ENCODE measurements at regions not wholly inside any gene's neighbourhood (a gene's known extent, or its start where the extent isn't known, plus 50 kb on each side); places are given as distances from the start of the nearest gene placed in this dataset.

DNA sequence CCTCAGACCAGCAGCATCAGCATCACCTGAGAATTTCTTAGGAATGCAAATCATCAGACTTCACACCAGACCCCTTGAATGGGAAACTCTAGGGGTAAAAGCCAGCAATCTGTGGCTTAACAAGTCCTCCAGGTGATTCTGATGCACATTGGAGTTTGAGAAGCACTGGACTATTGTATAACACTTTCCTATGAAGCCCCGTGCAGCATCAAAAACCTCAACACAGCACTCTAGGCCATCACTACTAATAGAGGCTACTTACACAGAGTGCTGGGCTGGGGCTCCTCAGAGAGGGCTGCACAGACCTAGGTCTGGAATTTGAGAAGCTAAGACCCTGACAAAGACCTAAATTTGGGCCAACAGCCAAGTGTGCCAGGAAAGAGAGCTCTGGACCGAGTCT, 95.7 kb upstream of the ARAP3 start:
- no peak for DNase-seq (ENCODE audit: low spot score in 2 of 2)
- WGBS, 2 donors = 70 to 81% methylated on average over 2 of the region's 2 CpGs
- no peak overlapping the region for H3K4me3 ChIP-seq (ENCODE audit: low read depth, poor library complexity, severe bottlenecking)
- intact Hi-C loops (cut with DNase I; ENCODE audit: low total_unique reads) = no loop called here
- TF ChIP-seq, protein P1, sequence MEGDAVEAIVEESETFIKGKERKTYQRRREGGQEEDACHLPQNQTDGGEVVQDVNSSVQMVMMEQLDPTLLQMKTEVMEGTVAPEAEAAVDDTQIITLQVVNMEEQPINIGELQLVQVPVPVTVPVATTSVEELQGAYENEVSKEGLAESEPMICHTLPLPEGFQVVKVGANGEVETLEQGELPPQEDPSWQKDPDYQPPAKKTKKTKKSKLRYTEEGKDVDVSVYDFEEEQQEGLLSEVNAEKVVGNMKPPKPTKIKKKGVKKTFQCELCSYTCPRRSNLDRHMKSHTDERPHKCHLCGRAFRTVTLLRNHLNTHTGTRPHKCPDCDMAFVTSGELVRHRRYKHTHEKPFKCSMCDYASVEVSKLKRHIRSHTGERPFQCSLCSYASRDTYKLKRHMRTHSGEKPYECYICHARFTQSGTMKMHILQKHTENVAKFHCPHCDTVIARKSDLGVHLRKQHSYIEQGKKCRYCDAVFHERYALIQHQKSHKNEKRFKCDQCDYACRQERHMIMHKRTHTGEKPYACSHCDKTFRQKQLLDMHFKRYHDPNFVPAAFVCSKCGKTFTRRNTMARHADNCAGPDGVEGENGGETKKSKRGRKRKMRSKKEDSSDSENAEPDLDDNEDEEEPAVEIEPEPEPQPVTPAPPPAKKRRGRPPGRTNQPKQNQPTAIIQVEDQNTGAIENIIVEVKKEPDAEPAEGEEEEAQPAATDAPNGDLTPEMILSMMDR (IDR thresholded peaks at IDR 0.05) = no peak
- no peak for TF ChIP-seq POLR2A (IDR thresholded peaks at IDR 0.05)

DNA sequence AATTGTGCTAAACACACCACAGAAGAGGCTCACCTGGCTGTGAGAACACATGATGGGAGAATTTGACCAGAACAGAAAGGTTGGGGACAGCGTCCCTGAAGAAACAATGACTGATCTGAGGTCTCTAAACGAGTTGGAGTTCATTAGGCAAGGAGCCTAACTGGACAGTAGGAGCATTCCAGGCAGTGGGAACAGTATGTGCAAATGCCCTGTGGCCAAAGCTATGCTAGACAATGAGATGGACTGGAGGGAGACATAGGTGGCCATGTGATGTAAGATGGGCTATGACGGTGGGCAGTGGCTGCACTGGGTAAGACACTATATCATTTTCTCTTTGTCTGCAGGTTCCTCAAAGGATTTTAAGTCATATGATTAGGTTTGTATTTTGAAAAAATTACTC, 95.1 kb upstream of the ARAP3 start:
- no peak overlapping the region for H3K4me3 ChIP-seq (ENCODE audit: low read depth, poor library complexity, severe bottlenecking)
- TF ChIP-seq POLR2A (IDR thresholded peaks at IDR 0.05) = no peak
- TF ChIP-seq, protein P1 (IDR thresholded peaks at IDR 0.05) = no peak
- no peak for DNase-seq (ENCODE audit: low spot score in 2 of 2)
- intact Hi-C loops (cut with DNase I; ENCODE audit: low total_unique reads) = no loop called here
- WGBS, 2 donors = 78 to 81% methylated on average over 3 of the region's 3 CpGs

DNA sequence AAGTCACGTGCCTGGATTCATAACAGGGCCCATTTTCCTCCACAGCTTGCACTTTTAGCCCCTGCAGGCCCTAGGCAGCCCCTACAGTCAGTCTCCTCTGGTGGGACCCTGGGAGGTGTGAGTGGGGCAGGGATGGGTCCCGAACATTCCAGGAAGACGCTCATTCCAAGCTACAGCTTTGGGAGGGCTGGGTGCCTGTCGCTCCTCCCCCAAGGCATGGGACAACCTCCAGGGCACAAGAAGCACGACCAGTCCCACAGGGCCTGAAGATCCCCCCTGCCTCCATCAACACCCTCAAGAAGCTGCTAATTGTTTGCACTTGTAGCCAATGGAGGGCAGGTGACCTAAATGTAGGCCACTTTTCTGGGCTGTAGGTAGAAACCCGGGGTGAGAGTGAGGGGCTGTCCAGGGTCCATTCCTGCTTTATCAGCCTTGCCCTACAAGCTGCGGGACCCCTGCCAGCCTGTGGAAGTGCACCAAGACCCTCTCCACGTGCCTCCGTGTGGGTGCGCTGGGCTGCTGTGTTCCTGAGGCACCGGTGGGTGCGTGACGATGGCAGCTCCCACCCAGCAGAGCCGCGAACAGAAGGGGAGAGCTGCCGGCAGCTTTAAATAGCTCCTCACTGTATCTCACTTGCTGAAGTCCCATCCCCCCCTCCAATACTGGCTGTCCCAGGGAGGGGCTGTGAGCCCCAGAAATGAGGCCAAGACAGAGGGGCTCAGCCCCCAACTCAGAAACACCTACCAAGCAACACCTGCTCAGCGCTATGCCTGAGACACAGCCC, 91.9 kb upstream of the ARAP3 start:
- TF ChIP-seq, protein P1 (IDR thresholded peaks at IDR 0.05) = no peak
- TF ChIP-seq POLR2A (IDR thresholded peaks at IDR 0.05) = no peak
- WGBS, 2 donors = 56 to 66% methylated on average over 16 to 17 of the region's 17 CpGs
- DNase-seq (ENCODE audit: low spot score in 2 of 2) = no peak
- H3K4me3 ChIP-seq (ENCODE audit: low read depth, poor library complexity, severe bottlenecking) = no peak overlapping the region
- intact Hi-C loops (cut with DNase I; ENCODE audit: low total_unique reads) = no loop called here

DNA sequence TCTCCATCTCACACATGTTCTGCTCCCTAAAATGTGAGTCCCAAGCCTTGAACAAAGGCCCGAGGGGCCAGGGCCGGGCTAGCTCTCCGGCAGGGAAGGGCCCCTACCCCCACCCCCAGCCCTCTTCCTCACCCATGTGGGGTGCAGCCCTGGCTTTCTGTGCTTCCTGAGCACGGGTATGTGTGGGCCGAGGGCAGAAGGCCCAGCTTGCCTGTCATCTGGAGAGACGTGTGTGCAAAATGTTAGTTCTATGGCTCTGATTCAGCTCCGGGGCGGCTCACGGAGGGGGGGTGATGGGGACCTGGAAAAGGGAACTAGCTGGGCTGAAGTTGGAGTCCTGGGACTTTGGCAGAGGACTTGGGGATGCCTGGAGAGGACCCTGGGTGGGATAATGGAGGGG, 90.3 kb upstream of the ARAP3 start:
- DNase-seq (ENCODE audit: low spot score in 2 of 2) = no peak
- intact Hi-C loops (cut with DNase I; ENCODE audit: low total_unique reads) = no loop called here
- H3K4me3 ChIP-seq (ENCODE audit: low read depth, poor library complexity, severe bottlenecking) = no peak overlapping the region
- TF ChIP-seq, protein P1 (IDR thresholded peaks at IDR 0.05) = no peak
- TF ChIP-seq POLR2A (IDR thresholded peaks at IDR 0.05) = no peak
- WGBS, 2 donors = 54 to 63% methylated on average over 7 to 9 of the region's 9 CpGs

DNA sequence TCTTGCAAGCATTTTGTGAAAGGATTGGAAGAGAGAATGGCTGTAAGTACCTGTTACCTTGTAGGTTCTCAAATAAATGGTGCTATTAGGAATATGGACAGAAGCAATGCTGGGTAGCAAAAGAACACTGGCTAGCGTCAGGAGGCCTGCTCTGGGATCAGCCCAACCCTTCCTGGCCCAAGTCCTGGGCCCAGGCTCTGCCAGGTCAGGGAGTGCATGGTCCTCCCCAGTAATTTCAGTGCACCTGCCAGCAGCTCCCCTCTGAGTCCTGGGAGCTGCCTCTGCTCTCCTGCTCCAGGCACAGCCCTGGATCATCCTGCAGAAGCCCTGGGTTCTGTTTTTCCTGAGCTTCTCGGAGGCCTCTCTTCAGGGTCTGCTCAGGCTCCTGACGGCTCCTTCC, 89.5 kb upstream of the ARAP3 start:
- intact Hi-C loops (cut with DNase I; ENCODE audit: low total_unique reads) = no loop called here
- WGBS, 2 donors = 66 to 75% methylated on average over 3 of the region's 3 CpGs
- no peak for DNase-seq (ENCODE audit: low spot score in 2 of 2)
- no peak for TF ChIP-seq POLR2A (IDR thresholded peaks at IDR 0.05)
- no peak overlapping the region for H3K4me3 ChIP-seq (ENCODE audit: low read depth, poor library complexity, severe bottlenecking)

DNA sequence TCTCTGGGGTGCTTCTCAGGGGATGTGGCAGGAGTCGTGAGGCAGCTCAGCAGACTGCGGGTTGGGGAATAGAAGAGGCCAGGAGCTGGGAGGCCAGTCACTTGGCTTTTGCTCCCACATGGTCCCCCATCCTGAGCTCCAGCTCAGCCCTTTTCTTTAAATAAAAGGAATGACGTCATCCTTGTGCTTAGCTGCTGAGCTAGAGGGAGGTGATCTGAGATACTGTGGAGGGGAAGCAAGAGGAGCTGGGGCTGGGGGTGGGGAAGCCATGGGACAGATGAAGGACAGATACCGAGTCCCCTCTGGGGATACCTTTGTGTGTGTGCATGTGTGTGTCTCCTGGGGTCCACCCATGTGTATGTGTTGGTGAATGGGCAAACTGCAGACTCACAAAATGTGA, 89.0 kb upstream of the ARAP3 start:
- no peak overlapping the region for H3K4me3 ChIP-seq (ENCODE audit: low read depth, poor library complexity, severe bottlenecking)
- WGBS, 2 donors = 74 to 79% methylated on average over 4 of the region's 4 CpGs
- no peak for TF ChIP-seq POLR2A (IDR thresholded peaks at IDR 0.05)
- TF ChIP-seq, protein P1 (IDR thresholded peaks at IDR 0.05) = no peak
- no peak for DNase-seq (ENCODE audit: low spot score in 2 of 2)
- intact Hi-C loops (cut with DNase I; ENCODE audit: low total_unique reads) = no loop called here
